Rectal smooth muscle tissue (tissue), 1 donor: ENCODE measurements at regions not wholly inside any gene's neighbourhood (a gene's known extent, or its start where the extent isn't known, plus 50 kb on each side); places are given as distances from the start of the nearest gene placed in this dataset.

ENCODE experiments used
- H3K27ac ChIP-seq: one replicate; pipeline ENCODE4 v1.7.0; 2013; ENCODE audit warnings: low read depth, low read length, inconsistent platforms
- H3K27me3 ChIP-seq: one replicate; pipeline ENCODE4 v1.7.0; 2013; ENCODE audit warnings: low read length; ENCODE audit not compliant: control insufficient read depth, insufficient read depth
- H3K36me3 ChIP-seq: one replicate; pipeline ENCODE4 v1.7.0; 2013; ENCODE audit warnings: low read length; ENCODE audit not compliant: control insufficient read depth, insufficient read depth
- H3K4me1 ChIP-seq: one replicate; pipeline ENCODE4 v1.7.0; 2013; ENCODE audit warnings: low read length; ENCODE audit not compliant: control insufficient read depth, insufficient read depth
- H3K4me3 ChIP-seq: one replicate; pipeline ENCODE4 v1.7.0; 2013; ENCODE audit warnings: low read length
- H3K9ac ChIP-seq: one replicate; pipeline ENCODE4 v1.7.0; 2013; ENCODE audit warnings: low read length

DNA sequence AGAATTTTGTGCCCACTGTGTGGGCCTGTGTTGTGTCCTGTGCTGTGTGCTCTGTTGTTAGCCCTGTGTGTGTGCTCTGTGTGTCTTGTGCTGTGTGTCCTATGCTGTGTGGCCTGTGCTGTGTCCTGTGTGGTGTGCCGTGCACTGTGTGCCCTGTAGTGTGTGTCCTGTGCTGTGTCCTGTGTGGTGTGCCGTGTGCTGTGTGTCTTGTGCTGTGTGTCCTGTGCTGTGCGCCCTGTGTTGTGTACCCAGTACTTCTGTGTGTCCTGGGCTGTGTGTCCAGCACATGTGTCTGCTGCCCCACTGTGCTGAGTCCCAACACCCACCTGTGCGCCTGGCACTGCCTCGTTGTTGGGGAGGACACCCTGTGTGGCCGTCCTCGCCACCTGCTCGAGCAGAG lies 53.2 kb upstream of the CHRNA7 start:
- no peak overlapping the region for H3K9ac ChIP-seq
- H3K36me3 ChIP-seq = no peaks in the 10 kb centered on the region
- no peaks in the 10 kb centered on the region for H3K4me1 ChIP-seq
- H3K27me3 ChIP-seq = peaks cover 17% of the 10 kb centered on the region
- H3K27ac ChIP-seq = no peak overlapping the region
- no peak overlapping the region for H3K4me3 ChIP-seq

DNA sequence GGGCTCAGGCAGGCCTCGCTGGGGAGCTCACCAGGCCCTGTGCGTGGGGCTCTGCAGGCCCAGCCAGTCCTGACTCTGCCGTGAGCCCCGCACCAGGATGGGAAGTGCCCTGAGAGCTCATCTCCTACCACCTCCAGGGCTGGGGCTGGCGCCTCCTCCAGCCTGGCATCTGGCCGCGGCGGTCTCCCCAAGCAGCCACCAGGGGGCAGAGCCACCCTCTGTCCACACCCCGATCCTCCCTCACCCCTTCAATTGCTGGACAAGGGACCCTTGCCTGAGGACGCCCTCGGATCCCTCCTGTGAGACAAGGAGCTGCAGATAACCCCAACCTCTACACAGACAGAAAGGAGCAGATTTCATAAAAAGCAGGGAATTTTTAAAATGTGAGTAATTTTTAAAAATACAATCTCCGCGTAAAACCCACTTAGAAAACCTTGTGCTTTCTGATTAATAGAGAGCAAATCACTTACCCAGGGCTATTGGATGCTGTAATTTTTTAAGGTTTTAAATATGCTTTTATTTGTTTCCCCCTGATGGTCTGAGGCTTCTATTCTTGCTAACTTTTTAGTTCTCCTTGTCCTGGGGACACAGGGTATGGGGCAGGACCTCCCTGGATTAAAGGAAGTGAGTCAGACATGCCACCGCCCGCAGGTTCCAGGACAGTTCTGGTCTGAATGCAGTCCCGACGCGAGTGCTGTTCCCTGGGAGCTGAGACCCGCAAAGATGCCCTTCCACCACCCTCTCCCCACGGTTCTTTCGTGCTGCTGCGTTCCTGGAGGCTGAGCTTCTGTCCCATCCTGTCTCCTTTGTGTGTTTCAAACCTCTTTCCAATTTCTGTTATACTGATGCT lies 52.3 kb upstream of the CHRNA7 start:
- Histone ChIP-seq H3K9ac (no peak overlapping the region), H3K27me3 (peaks cover 17% of the 10 kb centered on the region), H3K36me3 (no peaks in the 10 kb centered on the region), H3K27ac (no peak overlapping the region), H3K4me1 (no peaks in the 10 kb centered on the region), H3K4me3 (no peak overlapping the region)
